Smooth muscle cell (in vitro differentiated cells): ENCODE measurements at regions not wholly inside any gene's neighbourhood (a gene's known extent, or its start where the extent isn't known, plus 50 kb on each side); places are given as distances from the start of the nearest gene placed in this dataset.
A peak's percentile ranks its signal among the peaks of the same experiment; 100 is the strongest.

Experiments used
- DNase-seq: peaks from one replicate; lab custom pipeline; 2025; ENCODE audit not compliant: unreplicated experiment; lab: John Stamatoyannopoulos, UW
- H2AFZ ChIP-seq: fragments of 200-600 bp; sonication (generic); 2 replicates; pipeline ENCODE4 v1.6.0; 2016; ENCODE audit warnings: antibody characterized with exemption, low read depth, mild to moderate bottlenecking
- H3F3A ChIP-seq: fragments of 200-600 bp; sonication (generic); 2 replicates; pipeline ENCODE4 v1.6.0; 2017; ENCODE audit warnings: antibody characterized with exemption, low read depth
- H3K27ac ChIP-seq: fragments of 200-600 bp; sonication (generic); 2 replicates; pipeline ENCODE4 v1.5.1; 2016; ENCODE audit warnings: low read depth, mild to moderate bottlenecking
- H3K27me3 ChIP-seq: fragments of 200-600 bp; sonication (generic); 2 replicates; pipeline ENCODE4 v1.6.1; 2016; ENCODE audit warnings: low read depth, mild to moderate bottlenecking
- H3K36me3 ChIP-seq: fragments of 200-600 bp; sonication (generic); 2 replicates; pipeline ENCODE4 v1.5.1; 2016; ENCODE audit warnings: low read depth
- H3K4me1 ChIP-seq: fragments of 200-600 bp; sonication (generic); 2 replicates; pipeline ENCODE4 v1.5.1; 2016; ENCODE audit warnings: low read depth
- H3K4me2 ChIP-seq: fragments of 200-600 bp; sonication (generic); 2 replicates; pipeline ENCODE4 v1.6.0; 2016; ENCODE audit warnings: mild to moderate bottlenecking
- H3K4me3 ChIP-seq: fragments of 200-600 bp; sonication (generic); 2 replicates; pipeline ENCODE4 v1.5.1; 2016; ENCODE audit warnings: mild to moderate bottlenecking
- H3K79me2 ChIP-seq: fragments of 200-600 bp; sonication (generic); 2 replicates; pipeline ENCODE4 v1.6.0; 2016; ENCODE audit warnings: low read depth, mild to moderate bottlenecking
- H3K9ac ChIP-seq: fragments of 200-600 bp; sonication (generic); 2 replicates; pipeline ENCODE4 v1.6.0; 2016; ENCODE audit warnings: low read depth
- H3K9me3 ChIP-seq: fragments of 200-600 bp; sonication (generic); replicated peaks from 2 replicates; pipeline ENCODE4 v1.5.1; 2016; ENCODE audit warnings: low read depth
- H4K20me1 ChIP-seq: fragments of 200-600 bp; sonication (generic); 2 replicates; pipeline ENCODE4 v1.6.0; 2016; ENCODE audit warnings: low read depth
- CTCF ChIP-seq: fragments of 200-600 bp; sonication (generic); IDR thresholded peaks from 2 replicates; pipeline ENCODE4 v1.5.1; 2017; ENCODE audit warnings: borderline replicate concordance, mild to moderate bottlenecking, antibody characterized with exemption; ENCODE audit not compliant: insufficient read depth, poor library complexity, severe bottlenecking
- WGBS: methylation state at CpG from one replicate; pipeline ENCODE4 v1.1.7; 2016; ENCODE audit warnings: low lambda C conversion rate; 5-methylcytosine and 5-hydroxymethylcytosine counted together

DNA sequence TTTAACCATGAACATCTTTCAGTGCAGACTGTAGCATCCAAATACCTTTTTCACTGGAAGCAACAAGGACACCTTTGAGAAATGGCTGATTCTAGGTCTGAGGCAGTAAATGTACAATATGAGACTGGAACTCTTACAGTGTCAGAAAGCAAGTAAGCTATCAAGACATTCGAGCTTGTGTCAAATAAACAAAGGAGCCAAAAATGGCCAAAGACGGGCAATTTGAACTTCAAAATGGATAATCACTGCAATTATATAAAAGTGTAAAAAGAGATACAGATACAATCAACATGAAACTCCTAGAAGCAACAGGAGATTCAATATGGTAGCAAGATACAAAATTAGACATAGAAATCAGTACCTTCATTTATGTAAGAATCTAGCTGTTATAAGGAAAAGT is 138.5 kb upstream of the CCDC54 start:
- Histone ChIP-seq H3K4me1 (peaks cover 12% of the 10 kb centered on the region), H4K20me1 (no peaks in the 10 kb centered on the region), H3K36me3 (no peaks in the 10 kb centered on the region), H3K27me3 (no peaks in the 10 kb centered on the region), H3K27ac (no peak overlapping the region), H3K9ac (no peak overlapping the region), H3K4me2 (no peak overlapping the region), H3K9me3 (no peaks in the 10 kb centered on the region), H3K4me3 (no peak overlapping the region), H3K79me2 (peaks cover 28% of the 10 kb centered on the region), H3F3A (no peaks in the 10 kb centered on the region), H2AFZ (peak overlapping the region; percentile 38)
- no peak for DNase-seq
- no peak for TF ChIP-seq CTCF
- WGBS, result 86% methylated on average over 2 of the region's 2 CpGs

- no peaks in the 10 kb centered on the region for H3K9me3 ChIP-seq
- 82% methylated on average over 4 of the region's 4 CpGs for WGBS
- DNase-seq, result no peak
- peaks cover 12% of the 10 kb centered on the region for H3K4me1 ChIP-seq
- peak overlapping the region; percentile 87 for H3K4me2 ChIP-seq
- H3F3A ChIP-seq, result no peaks in the 10 kb centered on the region
- peak overlapping the region; percentile 52 for H2AFZ ChIP-seq
- peak overlapping the region; percentile 60 for H3K4me3 ChIP-seq
- no peak overlapping the region for H3K27ac ChIP-seq
- H3K9ac ChIP-seq, result no peak overlapping the region
- peaks cover 4% of the 10 kb centered on the region for H4K20me1 ChIP-seq
- H3K36me3 ChIP-seq, result no peaks in the 10 kb centered on the region
- no peaks in the 10 kb centered on the region for H3K27me3 ChIP-seq
- peaks cover 36% of the 10 kb centered on the region for H3K79me2 ChIP-seq
- no peak for TF ChIP-seq CTCF
Observed at GRCh38 chr3:107239703-107240102, 137.5 kb upstream of the CCDC54 start.

DNA sequence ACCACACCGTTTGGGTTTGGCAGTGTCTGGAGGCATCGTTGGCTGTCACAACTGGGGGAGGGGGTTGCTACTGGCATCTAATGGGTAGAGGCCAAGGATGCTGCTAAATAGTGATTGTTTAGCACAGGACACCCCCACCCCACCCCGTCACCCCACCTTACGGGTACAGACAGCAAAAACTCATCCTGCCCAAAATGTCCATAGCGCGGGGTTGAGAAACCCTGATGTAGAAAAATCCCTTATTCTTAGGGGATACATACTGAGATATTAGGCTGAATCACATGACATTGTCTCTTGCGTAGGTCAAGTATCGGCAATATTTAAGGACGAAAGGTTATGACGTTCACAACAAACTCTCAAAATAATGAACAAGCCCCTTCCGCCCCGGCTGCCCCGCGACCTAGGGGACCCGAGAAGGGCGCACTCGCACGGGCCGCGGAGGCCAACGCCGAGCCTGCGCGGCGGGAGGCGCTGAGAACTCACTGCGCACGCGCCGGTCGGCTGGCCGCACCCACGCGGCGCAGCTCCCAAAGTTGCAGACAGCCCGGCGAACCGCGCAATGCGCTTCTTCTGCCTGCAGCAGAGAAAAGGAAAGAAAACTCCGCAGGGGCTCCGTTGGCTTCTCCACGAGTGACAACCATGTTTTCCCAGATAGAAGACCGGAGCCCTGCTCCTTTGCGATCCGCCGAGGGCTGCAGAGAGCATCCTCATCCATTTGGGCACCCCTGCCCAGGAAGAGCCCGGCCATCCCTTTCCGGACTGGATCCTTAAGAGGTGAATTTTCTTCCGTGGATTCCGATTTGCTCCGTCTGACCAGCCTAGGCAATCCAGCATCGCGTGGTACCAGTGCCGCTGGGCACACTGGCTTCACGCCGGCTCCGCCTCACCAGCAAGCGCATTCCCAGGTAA is 136.8 kb upstream of the CCDC54 start:
- 1% methylated on average over 56 of the region's 59 CpGs for WGBS
- no peak for TF ChIP-seq CTCF
- DNase-seq, result peak; percentile 36
- Histone ChIP-seq H4K20me1 (peaks cover 4% of the 10 kb centered on the region), H2AFZ (peak overlapping the region; percentile 52), H3K4me1 (peaks cover 12% of the 10 kb centered on the region), H3K4me3 (peak overlapping the region; percentile 60), H3F3A (no peaks in the 10 kb centered on the region), H3K27me3 (no peaks in the 10 kb centered on the region), H3K4me2 (peak overlapping the region; percentile 87), H3K9me3 (no peaks in the 10 kb centered on the region), H3K27ac (peak overlapping the region; percentile 21), H3K79me2 (peaks cover 40% of the 10 kb centered on the region), H3K36me3 (no peaks in the 10 kb centered on the region), H3K9ac (peak overlapping the region; percentile 64)
